ENCODE measurements at regions not wholly inside any gene's neighbourhood (a gene's known extent, or its start where the extent isn't known, plus 50 kb on each side); places are given as distances from the start of the nearest gene placed in this dataset.
A peak's percentile ranks its signal among the peaks of the same experiment; 100 is the strongest.

- H3K9me3 ChIP-seq (ENCODE audit: control insufficient read depth in 4 of 4, insufficient read depth in 3 of 4, low read length in 3 of 4) = no peaks in the 10 kb centered on the region
- WGBS, 2 donors = 62 to 80% methylated on average over 3 of the region's 3 CpGs
- no peak overlapping the region for H3K4me3 ChIP-seq
- TF ChIP-seq CTCF (IDR thresholded peaks at IDR 0.05; ENCODE audit: control extremely low read depth, extremely low read depth) = no peak
- no peaks in the 10 kb centered on the region for H3K36me3 ChIP-seq (ENCODE audit: control insufficient read depth in 4 of 4, insufficient read depth in 4 of 4, low read length in 4 of 4)
- DNase-seq = no peak
- no peaks in the 10 kb centered on the region for H3K27me3 ChIP-seq (ENCODE audit: control insufficient read depth in 3 of 3, insufficient read depth in 3 of 3, low read length in 2 of 3)
- H3K4me1 ChIP-seq (ENCODE audit: control insufficient read depth in 5 of 5, insufficient read depth in 5 of 5, low read length in 5 of 5) = peaks cover 0 to 2% (median 0%) of the 10 kb centered on the region in 5 donors
- H3K27ac ChIP-seq (ENCODE audit: low read depth in 1 of 2, low read length in 1 of 2) = no peak overlapping the region
- no peak for ATAC-seq (ENCODE audit: insufficient read depth, low FRiP score)
- no peak overlapping the region for H3K9ac ChIP-seq (ENCODE audit: insufficient read depth in 1 of 2, low read length in 2 of 2)
These were observed 83.9 kb upstream of the SLCO6A1 start for GRCh38 chr5:102582696-102583095.

DNA sequence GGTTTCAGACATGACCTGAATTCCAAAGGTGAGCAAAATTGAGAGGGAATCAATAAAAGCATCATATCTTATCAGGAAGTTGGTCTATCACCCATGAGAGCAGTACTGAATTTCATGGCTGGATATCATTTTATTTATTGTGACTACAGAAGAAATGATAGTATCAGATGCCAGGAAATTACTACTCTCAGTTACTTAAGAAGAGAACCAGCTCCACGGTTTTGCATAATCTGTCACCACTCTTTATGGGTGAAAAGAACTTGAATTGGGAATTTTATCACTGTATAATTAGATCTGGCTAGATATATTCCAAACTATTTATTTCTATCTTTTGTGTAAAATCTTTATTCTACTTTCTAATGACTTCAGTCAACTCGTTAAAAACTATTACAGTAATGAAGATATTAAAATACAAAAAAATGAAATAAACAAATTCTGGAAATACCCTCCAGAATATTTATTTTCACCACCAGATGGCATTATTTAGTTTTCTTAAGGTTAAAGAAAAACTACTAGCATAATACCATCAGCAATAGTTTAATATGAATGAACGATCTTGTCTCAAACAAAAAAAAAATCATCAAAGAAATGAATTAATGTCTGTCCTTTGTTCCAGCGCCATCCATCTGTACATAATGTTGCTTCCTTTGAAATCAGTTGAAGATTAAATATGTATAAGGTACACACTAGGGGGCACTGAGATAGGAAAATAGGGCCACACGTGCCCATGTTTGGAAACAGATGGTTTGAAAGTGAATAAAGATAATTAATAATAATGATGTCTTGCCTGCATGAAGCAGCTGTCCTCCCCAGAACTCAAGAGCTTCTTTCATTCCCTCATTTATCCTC, 84.7 kb upstream of the SLCO6A1 start:
- DNase-seq (peak in 2 of 3 donors; percentile 29 to 39), ATAC-seq (ENCODE audit: insufficient read depth, low FRiP score) (no peak)
- H3K4me3 ChIP-seq = no peak overlapping the region
- 25 to 29% methylated on average over 5 of the region's 5 CpGs for WGBS, 2 donors
- H3K36me3 ChIP-seq (ENCODE audit: control insufficient read depth in 4 of 4, insufficient read depth in 4 of 4, low read length in 4 of 4) = no peaks in the 10 kb centered on the region
- H3K27me3 ChIP-seq (ENCODE audit: control insufficient read depth in 3 of 3, insufficient read depth in 3 of 3, low read length in 2 of 3) = no peaks in the 10 kb centered on the region
- peak; percentile 6 for TF ChIP-seq CTCF (IDR thresholded peaks at IDR 0.05; ENCODE audit: control extremely low read depth, extremely low read depth)
- H3K9ac ChIP-seq (ENCODE audit: insufficient read depth in 1 of 2, low read length in 2 of 2) = no peak overlapping the region
- no peak overlapping the region for H3K27ac ChIP-seq (ENCODE audit: low read depth in 1 of 2, low read length in 1 of 2)
- no peaks in the 10 kb centered on the region for H3K9me3 ChIP-seq (ENCODE audit: control insufficient read depth in 4 of 4, insufficient read depth in 3 of 4, low read length in 3 of 4)
- peaks cover 0 to 2% (median 0%) of the 10 kb centered on the region in 5 donors for H3K4me1 ChIP-seq (ENCODE audit: control insufficient read depth in 5 of 5, insufficient read depth in 5 of 5, low read length in 5 of 5)

DNA sequence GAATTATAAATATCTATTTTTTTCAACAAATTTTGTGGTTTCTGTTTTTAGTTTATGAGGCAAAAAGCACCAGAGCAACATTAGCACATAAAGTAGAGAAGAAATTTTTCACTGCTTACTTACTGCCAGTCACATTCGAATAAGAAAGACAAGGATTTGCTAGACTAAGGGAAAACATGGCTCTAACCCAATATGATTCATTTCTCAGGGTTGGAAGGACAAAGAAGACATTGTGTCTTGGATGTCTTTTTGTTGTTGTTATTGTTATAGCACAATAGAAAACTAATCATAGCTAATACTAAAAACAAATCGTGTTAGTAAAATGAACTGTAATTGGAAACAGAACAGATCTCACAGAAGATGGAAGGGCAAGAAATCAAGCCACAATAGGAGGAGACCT, 90.9 kb upstream of the SLCO6A1 start:
- H3K9me3 ChIP-seq (ENCODE audit: control insufficient read depth in 4 of 4, insufficient read depth in 3 of 4, low read length in 3 of 4) = no peaks in the 10 kb centered on the region
- 71 to 91% methylated on average over 2 of the region's 2 CpGs for WGBS, 2 donors
- H3K4me3 ChIP-seq = no peak overlapping the region
- peaks cover 0 to 2% (median 0%) of the 10 kb centered on the region in 5 donors for H3K4me1 ChIP-seq (ENCODE audit: control insufficient read depth in 5 of 5, insufficient read depth in 5 of 5, low read length in 5 of 5)
- H3K9ac ChIP-seq (ENCODE audit: insufficient read depth in 1 of 2, low read length in 2 of 2) = no peak overlapping the region
- H3K27ac ChIP-seq (ENCODE audit: low read depth in 1 of 2, low read length in 1 of 2) = no peak overlapping the region
- no peak for ATAC-seq (ENCODE audit: insufficient read depth, low FRiP score)
- H3K36me3 ChIP-seq (ENCODE audit: control insufficient read depth in 4 of 4, insufficient read depth in 4 of 4, low read length in 4 of 4) = no peaks in the 10 kb centered on the region
- no peak for DNase-seq
- no peak for TF ChIP-seq CTCF (IDR thresholded peaks at IDR 0.05; ENCODE audit: control extremely low read depth, extremely low read depth)
- no peaks in the 10 kb centered on the region for H3K27me3 ChIP-seq (ENCODE audit: control insufficient read depth in 3 of 3, insufficient read depth in 3 of 3, low read length in 2 of 3)
